CD4-positive, alpha-beta T cell treated with Interleukin-4 for 1 hour (primary cell): ENCODE measurements at regions not wholly inside any gene's neighbourhood (a gene's known extent, or its start where the extent isn't known, plus 50 kb on each side); places are given as distances from the start of the nearest gene placed in this dataset.

Source experiments
- DNase-seq, 2 donors: peaks; one replicate each; pipeline ENCODE4 v3.0.0-alpha.2; 2020 to 2022

DNA sequence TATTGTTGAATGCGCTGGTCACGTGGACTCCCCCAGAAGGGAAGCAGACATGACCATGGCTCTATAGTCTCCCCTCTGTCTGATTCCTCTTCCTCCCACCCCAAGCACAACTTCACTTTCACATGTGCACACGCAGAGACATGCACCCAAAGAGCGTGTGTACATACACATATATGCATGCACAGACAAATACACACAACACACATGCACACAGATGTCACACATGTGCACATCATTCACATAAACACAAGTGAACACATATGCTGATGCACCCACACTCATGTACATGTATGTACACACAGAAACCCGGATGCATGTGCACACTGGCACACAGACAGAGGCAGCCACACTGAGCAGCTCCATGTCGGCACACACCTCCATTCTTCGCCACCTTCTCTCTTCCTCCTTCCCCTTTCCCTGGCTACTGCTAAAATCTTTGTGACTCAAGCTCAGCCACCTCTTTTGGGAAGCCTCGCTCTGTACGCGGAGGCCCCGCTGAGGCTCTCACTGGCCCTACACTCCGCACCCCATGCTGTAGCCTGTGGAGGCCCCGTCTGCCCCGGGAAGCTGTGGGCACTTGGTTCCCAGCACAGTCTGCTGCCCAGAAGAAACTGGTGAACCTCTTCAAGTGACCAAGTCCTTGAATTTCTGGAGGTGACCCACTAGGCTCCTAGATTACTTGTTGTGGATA is 101.6 kb upstream of the TEX51 start:
- no peak for DNase-seq

GRCh38 chr2:126797622-126798275 is 100.9 kb upstream of the TEX51 start:
- DNase-seq = no peak

- DNase-seq = no peak
These were observed 100.2 kb upstream of the TEX51 start for GRCh38 chr2:126798276-126799140.

- DNase-seq = no peak
These were observed 99.4 kb upstream of the TEX51 start for GRCh38 chr2:126799301-126799700.

DNA sequence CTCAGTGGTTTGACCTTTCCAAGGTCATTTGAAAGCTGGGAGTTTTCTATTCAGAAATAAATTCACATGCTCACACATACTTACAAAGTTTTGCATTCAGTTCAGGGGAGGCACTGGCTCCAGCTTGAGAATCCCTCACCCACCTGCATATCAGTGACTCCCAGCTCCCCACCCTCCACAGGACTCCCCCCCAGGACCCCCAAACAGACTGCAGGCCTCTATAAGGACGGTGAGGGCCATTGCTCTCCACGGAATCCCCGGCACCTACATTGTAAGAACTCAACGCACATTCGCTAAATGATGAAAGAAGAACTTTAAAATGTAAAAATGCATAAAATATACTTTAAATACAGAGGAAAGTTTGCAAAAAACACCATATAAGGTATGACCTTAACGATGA is 97.2 kb upstream of the TEX51 start:
- no peak for DNase-seq

- no peak for DNase-seq
These were observed 96.4 kb upstream of the TEX51 start for GRCh38 chr2:126802316-126802715.

DNA sequence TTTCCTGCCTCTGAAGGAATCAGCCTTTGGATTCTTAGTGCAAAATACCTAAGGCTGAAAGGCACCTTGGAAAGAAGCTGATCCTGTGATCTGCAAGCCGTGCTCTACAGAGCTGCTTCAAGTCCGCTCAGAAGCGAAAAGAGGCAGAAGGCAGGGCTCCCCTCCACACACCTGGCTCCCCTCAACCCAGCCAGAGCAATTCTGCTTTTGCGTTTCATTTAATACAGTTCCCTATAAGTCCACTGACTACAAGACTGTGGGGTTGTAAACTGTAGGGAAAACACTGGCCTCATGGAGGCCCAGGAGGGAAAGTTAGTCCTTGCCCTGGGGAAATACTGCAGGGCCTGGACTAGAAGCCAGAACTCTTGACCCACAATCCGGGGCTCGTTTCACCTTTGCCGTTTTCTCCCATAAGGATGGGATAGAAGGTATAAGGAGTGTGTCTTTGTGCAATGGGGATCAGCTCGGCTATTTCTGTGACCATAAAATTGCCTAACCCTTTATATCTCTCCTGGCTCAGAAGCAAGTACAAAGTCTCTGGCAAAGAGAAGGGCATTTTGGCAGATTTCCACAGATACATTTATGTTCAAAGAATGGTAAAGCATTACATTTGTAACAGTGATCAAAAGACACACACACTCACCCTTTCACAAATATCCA is 95.8 kb upstream of the TEX51 start:
- no peak for DNase-seq

DNA sequence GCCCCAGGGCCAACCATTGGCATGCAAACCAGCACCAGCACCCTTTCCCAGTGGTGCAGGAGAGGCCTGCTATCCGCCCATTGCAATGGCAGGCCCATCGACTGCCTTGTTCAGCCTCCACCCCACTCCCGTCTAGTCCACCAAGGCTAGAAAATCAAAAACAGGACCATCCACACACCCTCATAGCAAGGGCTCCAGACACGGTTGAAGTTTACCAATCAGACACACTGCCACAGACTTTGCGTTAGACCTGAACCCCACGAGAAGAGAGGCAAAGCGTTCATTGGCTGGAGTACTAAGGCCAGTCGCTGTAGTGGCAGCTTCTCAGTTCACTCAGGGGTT is 95.3 kb upstream of the TEX51 start:
- no peak for DNase-seq

DNA sequence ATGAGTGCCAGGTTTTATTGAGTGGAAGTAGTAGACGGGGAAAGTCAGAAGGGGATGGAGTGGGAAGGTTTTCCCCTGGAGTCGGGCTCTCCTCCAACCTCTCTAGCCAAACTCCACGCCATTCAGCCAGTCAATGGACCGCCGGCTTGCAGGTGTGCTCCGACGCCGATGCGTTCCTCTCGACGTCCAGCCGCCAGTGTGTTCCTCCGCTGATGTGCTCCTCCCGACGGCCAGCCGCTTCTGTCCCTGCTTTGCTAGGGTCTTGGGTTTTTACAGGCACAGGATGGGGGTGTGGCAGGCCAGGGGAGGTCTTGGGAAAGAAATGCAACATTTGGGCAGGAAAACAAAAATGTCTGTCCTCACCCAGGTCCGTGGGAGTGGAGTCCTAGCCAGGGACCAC is 94.3 kb upstream of the TEX51 start:
- no peak for DNase-seq

DNA sequence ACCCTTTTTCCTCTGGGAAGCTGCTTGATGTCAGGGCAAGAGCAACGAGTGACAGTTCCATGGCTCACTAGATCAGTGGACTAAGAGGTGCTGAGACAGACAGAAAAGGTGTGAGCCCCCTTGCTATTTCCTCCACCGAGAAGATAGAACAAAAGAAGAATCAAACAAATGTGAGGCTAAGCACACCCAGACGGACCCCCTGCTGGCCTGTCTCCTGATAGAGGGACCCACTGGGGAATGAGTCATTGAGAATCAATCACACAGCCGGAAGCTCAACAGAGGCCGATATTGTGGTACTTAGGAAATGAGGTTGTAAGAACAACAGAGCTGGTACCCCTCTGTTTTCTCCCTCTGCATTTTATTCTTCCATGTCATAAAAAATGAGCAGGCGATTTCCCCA is 89.8 kb upstream of the TEX51 start:
- no peak for DNase-seq

GRCh38 chr2:126809340-126809739 is 89.3 kb upstream of the TEX51 start:
- DNase-seq = no peak

DNA sequence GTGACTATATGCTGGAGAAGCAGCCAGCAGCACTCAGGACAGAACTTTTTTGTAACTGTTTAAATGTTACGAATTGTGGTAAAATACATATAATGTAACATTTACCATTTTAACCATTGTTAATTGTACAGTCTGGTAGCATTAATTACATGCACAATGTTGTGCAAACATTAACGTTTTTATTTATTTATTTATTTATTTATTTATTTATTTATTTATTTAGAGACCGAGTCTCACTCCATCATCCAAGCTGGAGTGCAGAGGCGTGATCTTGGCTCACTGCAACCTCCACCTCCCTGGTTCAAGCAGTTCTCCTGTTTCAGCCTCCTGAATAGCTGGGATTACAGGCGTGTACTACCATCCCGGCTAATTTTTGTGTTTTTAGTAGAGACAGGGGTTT is 88.7 kb upstream of the TEX51 start:
- DNase-seq = no peak

DNA sequence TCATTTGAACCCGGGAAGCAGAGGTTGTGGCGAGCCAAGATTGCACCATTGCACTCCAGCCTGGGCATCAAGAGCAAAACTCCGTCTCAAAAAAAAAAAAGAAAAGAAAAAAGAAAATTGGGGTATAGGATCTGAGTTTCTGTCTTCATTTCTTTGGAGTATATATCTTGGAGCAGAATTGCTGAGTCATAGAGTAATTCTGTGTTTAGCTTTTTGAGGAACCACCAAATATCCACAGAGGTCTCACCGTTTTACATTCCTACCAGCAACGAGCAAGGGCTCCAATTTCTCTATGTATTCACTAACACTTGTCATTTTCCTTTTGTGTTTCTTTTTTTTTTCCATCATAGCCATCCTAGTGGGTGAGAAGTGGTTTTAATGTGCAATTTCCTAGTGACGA is 87.6 kb upstream of the TEX51 start:
- DNase-seq = no peak

- no peak for DNase-seq
These were observed 81.5 kb upstream of the TEX51 start for GRCh38 chr2:126817172-126817571.

DNA sequence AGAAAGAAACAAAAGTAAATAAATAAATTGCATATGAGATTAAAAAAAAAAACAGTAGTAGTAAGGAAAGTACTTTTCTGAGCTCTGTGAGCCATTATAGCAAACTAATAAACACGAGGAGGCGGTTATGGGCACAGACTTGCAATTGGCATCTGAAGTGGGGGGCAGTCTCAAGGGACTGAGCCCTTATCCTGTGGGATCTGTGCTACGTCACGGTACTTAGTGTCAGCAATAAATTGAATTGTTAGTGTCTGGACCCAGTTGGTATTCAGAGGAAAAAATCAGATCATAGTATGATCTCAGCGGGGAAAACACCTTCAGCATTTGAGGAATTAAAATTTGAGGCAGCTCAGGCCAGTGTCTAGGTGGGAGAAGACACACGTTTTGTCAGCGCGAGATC is 76.6 kb upstream of the TEX51 start:
- DNase-seq = no peak

GRCh38 chr2:126822921-126823320 is 75.8 kb upstream of the TEX51 start:
- DNase-seq = no peak

- DNase-seq = no peak
These were observed 74.7 kb upstream of the TEX51 start for GRCh38 chr2:126823951-126824350.

GRCh38 chr2:126824663-126825062 is 74.0 kb upstream of the TEX51 start:
- no peak for DNase-seq

DNA sequence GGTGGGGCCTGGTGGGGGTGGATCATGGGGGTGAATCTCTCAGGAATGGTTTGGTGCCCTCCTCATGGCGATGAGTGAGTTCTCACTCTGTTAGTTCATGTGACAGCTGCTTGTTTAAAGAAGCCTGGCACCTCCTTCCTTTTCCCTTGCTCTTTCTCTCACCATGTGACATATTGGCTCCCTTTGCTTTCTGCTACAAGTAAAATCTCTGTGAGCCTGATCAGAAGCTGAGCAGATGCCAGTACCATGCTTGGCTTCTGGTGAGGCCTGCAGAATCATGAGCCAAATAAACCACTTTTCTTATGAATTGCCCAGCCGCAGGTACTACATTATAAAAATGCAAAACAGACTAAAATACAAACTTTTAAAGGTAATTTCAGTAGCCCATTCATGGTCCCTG is 73.4 kb upstream of the TEX51 start:
- DNase-seq = no peak

- DNase-seq = no peak
These were observed 72.2 kb upstream of the TEX51 start for GRCh38 chr2:126826491-126826890.

GRCh38 chr2:126827371-126827770 is 71.3 kb upstream of the TEX51 start:
- no peak for DNase-seq

DNA sequence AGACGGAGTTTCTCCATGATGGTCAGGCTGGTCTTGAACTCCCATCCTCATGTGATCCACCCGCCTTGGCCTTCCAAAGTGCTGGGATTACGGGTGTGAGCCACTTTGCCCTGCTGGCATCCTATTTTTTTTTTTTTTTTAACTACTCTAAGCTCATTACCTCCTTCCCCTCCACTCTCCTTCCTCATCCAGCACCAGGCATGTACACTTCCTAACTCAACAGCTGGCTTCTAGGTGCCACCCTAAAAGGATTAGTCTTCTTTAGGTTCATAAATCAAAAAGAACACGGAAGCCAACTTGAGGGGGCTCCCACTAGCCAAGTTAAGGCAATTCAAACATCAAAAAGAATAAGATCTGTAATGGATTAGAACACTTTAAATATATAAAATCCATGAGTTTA is 70.6 kb upstream of the TEX51 start:
- DNase-seq = no peak

- DNase-seq = no peak
These were observed 70.2 kb upstream of the TEX51 start for GRCh38 chr2:126828491-126828890.
